GM19351 (cell line): ENCODE measurements at regions not wholly inside any gene's neighbourhood (a gene's known extent, or its start where the extent isn't known, plus 50 kb on each side); places are given as distances from the start of the nearest gene placed in this dataset.
A peak's percentile ranks its signal among the peaks of the same experiment; 100 is the strongest.

Source experiments
- ATAC-seq: cut with Tn5 transposase; IDR thresholded peaks from one replicate; pipeline ENCODE4 v1.9.1; 2021; ENCODE audit warnings: mild to moderate bottlenecking, moderate library complexity; ENCODE audit not compliant: unreplicated experiment

DNA sequence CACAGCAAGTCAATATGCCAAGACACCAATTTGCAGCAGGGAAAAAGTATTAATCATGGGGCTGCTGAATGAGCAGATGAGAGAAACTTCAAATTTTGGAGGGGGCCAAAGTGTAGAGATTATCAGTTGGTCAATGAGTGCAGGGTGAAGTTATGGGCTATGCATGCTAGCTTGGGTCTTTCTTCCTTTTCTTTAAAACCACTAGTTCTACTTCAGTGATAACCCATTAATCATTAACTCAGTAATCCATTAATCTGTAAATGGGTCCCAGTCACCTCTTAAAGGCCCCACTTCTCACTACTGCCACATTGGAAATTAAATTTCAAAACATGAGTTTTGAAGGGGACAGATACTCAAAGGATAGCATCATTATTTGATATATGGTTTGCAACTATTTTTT is 688.6 kb upstream of the ADGRL4 start:
- ATAC-seq = peak; percentile 75

DNA sequence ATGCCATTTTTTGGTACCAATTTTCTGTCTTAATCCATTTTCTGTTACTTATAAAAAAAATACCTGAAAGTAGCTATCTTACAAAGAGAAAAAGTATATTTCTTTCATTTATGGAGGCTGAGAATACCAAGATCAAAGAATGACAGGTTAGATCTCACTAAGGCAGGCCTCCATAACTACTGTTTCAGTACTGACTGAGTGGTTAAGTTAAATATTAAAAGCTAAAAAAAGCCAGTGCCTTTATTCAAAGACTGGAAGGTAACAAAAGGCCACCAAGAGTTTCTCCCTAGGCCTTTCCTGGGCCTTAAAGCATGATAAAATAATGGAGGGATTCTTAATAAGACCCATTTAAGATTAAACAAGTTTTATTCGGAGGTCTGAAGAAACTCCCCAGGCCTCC is 687.7 kb upstream of the ADGRL4 start:
- no peak for ATAC-seq

- ATAC-seq = no peak
These were observed 687.0 kb upstream of the ADGRL4 start for GRCh38 chr1:79693441-79694114.

- no peak for ATAC-seq
These were observed 686.0 kb upstream of the ADGRL4 start for GRCh38 chr1:79692519-79692918.

DNA sequence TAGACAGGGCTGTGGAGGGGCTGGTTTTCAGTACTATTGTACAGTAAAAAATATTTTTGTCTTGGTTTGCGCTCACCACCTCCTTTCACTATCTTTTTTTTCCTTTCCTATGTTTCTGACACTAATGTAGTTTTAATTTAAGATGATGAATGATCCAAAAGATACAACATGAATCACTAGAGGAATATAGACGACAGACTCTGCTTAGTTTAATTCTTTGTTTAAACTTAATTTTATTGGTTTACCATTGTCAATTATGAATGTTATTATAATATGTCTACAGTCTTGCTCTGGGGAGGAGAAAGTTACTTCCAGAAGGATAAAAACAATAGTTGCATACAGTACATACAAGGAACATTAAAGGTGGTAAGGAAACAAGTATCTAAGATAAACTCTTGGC is 682.4 kb upstream of the ADGRL4 start:
- ATAC-seq = no peak

DNA sequence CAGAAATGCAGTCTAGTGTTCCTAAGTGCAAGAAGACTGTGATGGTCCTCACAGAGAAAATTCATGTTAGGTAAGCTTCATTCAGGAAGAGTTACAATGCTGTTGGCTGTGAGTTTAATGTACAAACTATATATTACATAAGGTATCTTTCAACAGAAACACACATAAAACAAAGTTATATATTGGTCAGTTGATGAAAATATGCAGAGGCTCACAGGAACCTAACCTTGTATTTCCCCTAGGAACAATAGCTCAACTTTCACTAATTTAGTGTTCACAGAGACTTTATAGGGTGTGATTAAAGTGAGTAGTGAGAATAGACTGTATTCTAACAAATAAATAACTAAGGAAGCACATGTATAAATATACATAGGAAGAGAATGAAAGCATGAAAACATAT is 676.9 kb upstream of the ADGRL4 start:
- ATAC-seq = no peak

DNA sequence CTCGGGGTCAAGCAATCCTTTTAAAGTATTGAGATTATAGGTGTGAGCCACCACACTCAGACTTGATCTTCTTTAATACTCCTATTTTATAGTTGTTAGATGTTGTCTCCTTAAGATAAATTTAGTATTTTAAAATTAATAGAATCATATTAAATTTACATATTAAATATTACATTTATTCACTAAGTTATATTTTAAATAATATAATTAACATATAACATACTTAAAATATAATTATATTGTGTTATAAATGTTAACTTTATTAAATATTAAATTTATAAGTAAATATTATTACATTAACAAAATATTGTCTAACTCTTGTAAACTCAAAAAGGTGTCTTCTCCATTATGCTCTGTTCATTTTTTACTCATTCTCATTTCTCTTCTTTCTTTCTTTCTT is 675.9 kb upstream of the ADGRL4 start:
- no peak for ATAC-seq

GRCh38 chr1:79681382-79681781 is 674.9 kb upstream of the ADGRL4 start:
- no peak for ATAC-seq

DNA sequence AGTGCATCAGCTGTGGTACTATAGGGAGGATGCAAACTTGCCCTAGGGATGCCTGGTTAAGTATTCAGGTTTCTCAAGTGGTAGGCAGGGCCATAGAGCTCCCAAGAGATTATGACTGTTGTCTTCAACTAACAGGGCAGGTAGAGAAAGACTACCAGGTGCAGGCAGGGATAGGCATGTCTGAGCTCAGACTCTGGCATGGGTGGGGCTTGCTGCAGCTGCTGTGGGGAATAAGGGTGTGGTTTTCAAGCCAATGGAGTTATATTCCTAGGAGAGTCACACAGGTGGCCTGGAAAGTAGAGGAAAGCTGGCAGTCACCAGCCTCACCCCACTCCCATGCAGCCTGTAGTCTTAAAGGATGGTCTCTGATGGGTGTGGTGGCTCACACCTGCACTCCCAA is 673.4 kb upstream of the ADGRL4 start:
- ATAC-seq = no peak

- ATAC-seq = peak; percentile 85
These were observed 661.5 kb upstream of the ADGRL4 start for GRCh38 chr1:79667848-79668696.

GRCh38 chr1:79667166-79667565 is 660.6 kb upstream of the ADGRL4 start:
- no peak for ATAC-seq

GRCh38 chr1:79663916-79664315 is 657.4 kb upstream of the ADGRL4 start:
- ATAC-seq = no peak

GRCh38 chr1:79662596-79662995 is 656.1 kb upstream of the ADGRL4 start:
- no peak for ATAC-seq

DNA sequence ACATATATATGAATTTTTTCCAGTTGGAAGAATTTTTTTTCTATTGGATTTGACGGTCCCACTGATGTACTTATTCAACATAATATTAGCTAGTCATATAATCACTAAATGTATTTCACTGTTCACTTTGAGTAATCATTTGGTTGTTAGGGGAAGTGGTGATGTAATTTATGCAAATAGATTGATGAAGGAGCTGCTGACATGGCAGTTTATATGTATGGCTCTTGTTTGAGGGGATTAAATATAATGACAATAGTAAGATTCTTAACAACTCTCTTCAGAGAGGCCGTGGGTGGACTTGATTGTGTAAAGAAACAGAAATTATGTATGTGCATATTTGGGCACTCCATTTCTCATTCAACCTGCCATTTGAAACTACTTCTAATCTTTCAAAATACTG is 653.6 kb upstream of the ADGRL4 start:
- no peak for ATAC-seq

- no peak for ATAC-seq
These were observed 651.6 kb upstream of the ADGRL4 start for GRCh38 chr1:79657951-79658658.

DNA sequence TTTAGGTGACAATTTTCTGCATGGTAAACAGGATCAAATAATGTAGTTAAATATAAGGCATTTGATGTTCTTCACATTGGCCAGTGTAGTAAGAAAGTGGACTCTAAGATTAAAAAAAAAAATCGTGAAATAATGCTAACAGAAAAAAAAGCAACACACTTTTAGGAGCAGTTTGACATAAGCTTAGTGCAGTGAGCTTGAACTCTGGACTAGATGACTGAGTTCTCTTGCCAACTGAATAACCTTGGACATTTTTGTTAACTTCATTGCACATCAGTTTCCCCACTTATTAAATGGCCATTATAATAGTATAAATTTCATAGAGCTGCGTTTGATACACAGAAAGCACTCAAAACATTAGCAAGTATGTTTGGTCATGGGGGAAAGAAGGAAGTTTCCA is 649.3 kb upstream of the ADGRL4 start:
- no peak for ATAC-seq

- ATAC-seq = no peak
These were observed 645.9 kb upstream of the ADGRL4 start for GRCh38 chr1:79652426-79652825.

DNA sequence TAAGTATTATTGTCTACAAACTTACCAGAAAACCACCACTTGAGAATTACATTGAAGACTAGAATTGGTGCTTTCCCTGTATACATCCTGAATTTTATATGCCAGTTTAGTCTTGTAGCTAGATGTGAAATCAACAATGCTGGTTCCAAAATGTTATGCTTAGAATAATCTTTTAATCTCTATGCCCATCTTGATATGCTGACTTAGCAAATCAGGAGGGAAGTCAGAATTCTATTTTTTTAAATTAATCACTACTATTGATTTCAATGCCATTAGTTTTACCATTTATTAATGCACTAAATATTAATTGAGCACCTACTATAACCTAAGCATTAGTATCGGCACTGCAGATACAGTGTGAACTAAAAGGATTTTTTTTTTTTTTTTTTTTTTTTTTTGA is 641.6 kb upstream of the ADGRL4 start:
- ATAC-seq = no peak

GRCh38 chr1:79646880-79647279 is 640.4 kb upstream of the ADGRL4 start:
- ATAC-seq = no peak

DNA sequence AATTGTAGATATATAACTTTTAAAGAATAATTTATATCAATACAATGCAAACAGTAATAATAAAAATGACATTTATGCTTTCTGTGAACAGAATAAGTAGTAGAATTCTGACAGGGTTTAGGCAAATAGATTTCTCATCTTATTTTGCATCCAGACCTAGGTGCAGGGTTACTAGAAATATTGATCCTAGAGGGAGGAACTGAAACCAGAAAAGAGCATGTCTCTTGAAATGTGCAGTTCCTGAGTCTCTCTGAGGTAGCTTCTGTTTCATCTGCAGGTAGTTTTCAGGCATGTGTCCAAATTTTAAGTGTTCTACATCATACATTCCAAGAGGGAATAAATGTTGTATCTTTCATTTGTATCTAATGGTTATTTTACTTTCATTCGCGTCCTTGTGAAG is 631.9 kb upstream of the ADGRL4 start:
- ATAC-seq = peak; percentile 94

- peak; percentile 44 for ATAC-seq
These were observed 626.9 kb upstream of the ADGRL4 start for GRCh38 chr1:79633456-79633855.

DNA sequence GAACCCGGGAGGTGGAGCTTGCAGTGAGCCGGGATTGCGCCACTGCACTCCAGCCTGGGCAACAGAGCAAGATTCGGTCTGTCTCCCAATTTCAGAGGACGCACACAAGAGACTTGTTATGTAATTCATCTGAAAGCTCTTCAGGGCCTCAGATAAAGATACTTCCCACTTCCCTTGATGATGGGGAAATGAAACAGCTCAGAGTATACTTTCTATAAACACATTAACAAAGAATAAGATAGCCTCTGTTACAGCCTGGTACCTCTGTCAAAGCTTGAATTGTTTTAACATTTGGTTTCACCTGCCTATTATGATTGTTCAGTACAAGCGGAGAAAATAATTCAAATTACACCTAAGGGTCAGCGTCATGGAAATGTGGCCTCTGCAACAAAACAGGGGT is 622.9 kb upstream of the ADGRL4 start:
- peak; percentile 59 for ATAC-seq
